Endothelial cell of umbilical vein (primary cell): ENCODE measurements at regions not wholly inside any gene's neighbourhood (a gene's known extent, or its start where the extent isn't known, plus 50 kb on each side); places are given as distances from the start of the nearest gene placed in this dataset.

Experiments used
- JUN ChIP-seq: IDR thresholded peaks from 2 replicates; pipeline ENCODE4 v1.6.1; 2011; ENCODE audit warnings: borderline replicate concordance, low read depth; ENCODE audit not compliant: insufficient read length, insufficient read depth
- POLR2A ChIP-seq: IDR thresholded peaks from 2 replicates; pipeline ENCODE4 v1.6.1; 2012; ENCODE audit warnings: low read depth, mild to moderate bottlenecking, control low read depth, low read length
- POLR2AphosphoS5 ChIP-seq: IDR thresholded peaks from 2 replicates; pipeline ENCODE4 v1.6.1; 2012; ENCODE audit warnings: low read depth, mild to moderate bottlenecking, control low read depth, low read length, moderate library complexity; ENCODE audit not compliant: insufficient read depth
- TF ChIP-seq, protein P1 (sequence below), 2 donors: IDR thresholded peaks; 1 replicate in 1 of 2; 2 replicates in 1 of 2; pipeline ENCODE4 v1.5.1; 2011; ENCODE audit warnings: low read length in 2 of 2, mild to moderate bottlenecking in 2 of 2, moderate library complexity in 2 of 2, control low read depth in 1 of 2, inconsistent platforms in 1 of 2, low read depth in 1 of 2; ENCODE audit not compliant: insufficient read depth in 1 of 2; ENCODE audit errors: extremely low read depth in 1 of 2

DNA sequence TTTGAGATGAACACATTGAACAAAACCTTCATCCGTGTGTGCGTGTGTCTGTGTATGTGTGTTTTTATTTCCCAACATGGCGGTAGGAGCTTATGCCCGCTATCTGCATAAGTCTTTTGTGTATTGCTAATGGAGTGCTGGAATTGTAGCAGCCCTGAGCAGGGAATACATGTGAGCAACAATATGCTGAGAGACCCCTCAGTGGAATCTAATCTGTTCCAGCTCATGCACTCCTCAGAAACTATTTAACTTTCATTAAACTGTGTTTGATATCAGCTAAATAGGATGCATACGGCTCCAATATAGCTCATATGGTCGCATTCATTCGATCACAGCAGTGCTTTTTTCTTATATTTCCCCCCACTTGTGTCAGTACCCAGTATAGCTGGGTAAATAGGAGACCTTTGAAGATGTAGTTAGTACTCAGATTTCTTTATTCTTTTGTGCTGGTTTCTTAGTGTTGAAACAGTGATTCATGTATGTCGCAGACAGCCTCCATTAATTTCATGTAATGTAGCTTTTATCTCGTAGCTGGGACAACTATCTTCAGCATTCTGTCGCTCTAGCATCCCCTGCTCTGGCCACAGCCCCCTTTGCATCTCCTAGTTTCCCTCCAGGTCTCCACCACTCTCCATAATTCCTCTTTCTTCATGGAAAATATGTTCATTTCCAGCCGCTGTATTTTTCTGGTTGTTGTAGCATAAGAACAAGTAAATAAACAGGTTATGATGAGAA lies 891.2 kb downstream of the BCL11A start:
- TF ChIP-seq POLR2A = no peak
- TF ChIP-seq, protein P1, sequence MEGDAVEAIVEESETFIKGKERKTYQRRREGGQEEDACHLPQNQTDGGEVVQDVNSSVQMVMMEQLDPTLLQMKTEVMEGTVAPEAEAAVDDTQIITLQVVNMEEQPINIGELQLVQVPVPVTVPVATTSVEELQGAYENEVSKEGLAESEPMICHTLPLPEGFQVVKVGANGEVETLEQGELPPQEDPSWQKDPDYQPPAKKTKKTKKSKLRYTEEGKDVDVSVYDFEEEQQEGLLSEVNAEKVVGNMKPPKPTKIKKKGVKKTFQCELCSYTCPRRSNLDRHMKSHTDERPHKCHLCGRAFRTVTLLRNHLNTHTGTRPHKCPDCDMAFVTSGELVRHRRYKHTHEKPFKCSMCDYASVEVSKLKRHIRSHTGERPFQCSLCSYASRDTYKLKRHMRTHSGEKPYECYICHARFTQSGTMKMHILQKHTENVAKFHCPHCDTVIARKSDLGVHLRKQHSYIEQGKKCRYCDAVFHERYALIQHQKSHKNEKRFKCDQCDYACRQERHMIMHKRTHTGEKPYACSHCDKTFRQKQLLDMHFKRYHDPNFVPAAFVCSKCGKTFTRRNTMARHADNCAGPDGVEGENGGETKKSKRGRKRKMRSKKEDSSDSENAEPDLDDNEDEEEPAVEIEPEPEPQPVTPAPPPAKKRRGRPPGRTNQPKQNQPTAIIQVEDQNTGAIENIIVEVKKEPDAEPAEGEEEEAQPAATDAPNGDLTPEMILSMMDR (IDR thresholded peaks at IDR 0.05; ENCODE audit: extremely low read depth in 1 of 2, insufficient read depth in 1 of 2, low read depth in 1 of 2, low read length in 2 of 2) = no peak
- no peak for TF ChIP-seq POLR2AphosphoS5
- no peak for TF ChIP-seq JUN
